ENCODE measurements at regions not wholly inside any gene's neighbourhood (a gene's known extent, or its start where the extent isn't known, plus 50 kb on each side); places are given as distances from the start of the nearest gene placed in this dataset.
"Not testable (repeated sequence)": the region's sequence is repeated elsewhere in the genome, so short reads cannot be mapped to it uniquely, and the experiment has no call there.

GRCh38 chr12:11497995-11498394 lies 102.6 kb upstream of the PRB2 start:
- Histone ChIP-seq H3K9ac (ENCODE audit: low read depth in 1 of 3, low read length in 3 of 3) (no peak overlapping the region), H3K4me1 (ENCODE audit: control insufficient read depth in 3 of 3, insufficient read depth in 3 of 3, low read length in 3 of 3) (no peaks in the 10 kb centered on the region)

GRCh38 chr12:11498574-11498973 lies 103.2 kb upstream of the PRB2 start:
- not testable (repeated sequence) for H3K4me1 ChIP-seq (ENCODE audit: control insufficient read depth in 3 of 3, insufficient read depth in 3 of 3, low read length in 3 of 3); H3K9me3 ChIP-seq (ENCODE audit: control insufficient read depth in 3 of 3, low read length in 3 of 3); H3K27ac ChIP-seq (ENCODE audit: low read depth, low read length); H3K9ac ChIP-seq (ENCODE audit: low read depth in 1 of 3, low read length in 3 of 3); H3K4me3 ChIP-seq (ENCODE audit: low read length in 3 of 3); H3K36me3 ChIP-seq (ENCODE audit: control insufficient read depth in 3 of 3, insufficient read depth in 3 of 3, low read length in 3 of 3)
- H3K27me3 ChIP-seq (ENCODE audit: control insufficient read depth in 3 of 3, insufficient read depth in 3 of 3, low read length in 3 of 3) = peaks cover 0 to 12% (median 2%) of the 10 kb centered on the region in 3 donors

More at GRCh38 chr12:11497995-11498394, 102.6 kb upstream of the PRB2 start:
- H3K4me3 ChIP-seq (ENCODE audit: low read length in 3 of 3) = no peak overlapping the region
- no peaks in the 10 kb centered on the region for H3K36me3 ChIP-seq (ENCODE audit: control insufficient read depth in 3 of 3, insufficient read depth in 3 of 3, low read length in 3 of 3)
- no peak overlapping the region for H3K27ac ChIP-seq (ENCODE audit: low read depth, low read length)
- no peaks in the 10 kb centered on the region for H3K9me3 ChIP-seq (ENCODE audit: control insufficient read depth in 3 of 3, low read length in 3 of 3)
- H3K27me3 ChIP-seq (ENCODE audit: control insufficient read depth in 3 of 3, insufficient read depth in 3 of 3, low read length in 3 of 3) = peaks cover 0 to 12% (median 2%) of the 10 kb centered on the region in 3 donors

GRCh38 chr12:11499806-11500187 lies 104.4 kb upstream of the PRB2 start:
- Histone ChIP-seq H3K27me3 (ENCODE audit: control insufficient read depth in 3 of 3, insufficient read depth in 3 of 3, low read length in 3 of 3) (peaks cover 0 to 15% (median 2%) of the 10 kb centered on the region in 3 donors), H3K36me3 (ENCODE audit: control insufficient read depth in 3 of 3, insufficient read depth in 3 of 3, low read length in 3 of 3) (no peaks in the 10 kb centered on the region), H3K9me3 (ENCODE audit: control insufficient read depth in 3 of 3, low read length in 3 of 3) (no peaks in the 10 kb centered on the region), H3K4me3 (ENCODE audit: low read length in 3 of 3) (no peak overlapping the region), H3K4me1 (ENCODE audit: control insufficient read depth in 3 of 3, insufficient read depth in 3 of 3, low read length in 3 of 3) (no peaks in the 10 kb centered on the region), H3K27ac (ENCODE audit: low read depth, low read length) (no peak overlapping the region), H3K9ac (ENCODE audit: low read depth in 1 of 3, low read length in 3 of 3) (no peak overlapping the region)

- no peak overlapping the region for H3K9ac ChIP-seq (ENCODE audit: low read depth in 1 of 3, low read length in 3 of 3)
- H3K36me3 ChIP-seq (ENCODE audit: control insufficient read depth in 3 of 3, insufficient read depth in 3 of 3, low read length in 3 of 3) = no peaks in the 10 kb centered on the region
- H3K27ac ChIP-seq (ENCODE audit: low read depth, low read length) = no peak overlapping the region
- no peaks in the 10 kb centered on the region for H3K9me3 ChIP-seq (ENCODE audit: control insufficient read depth in 3 of 3, low read length in 3 of 3)
- H3K27me3 ChIP-seq (ENCODE audit: control insufficient read depth in 3 of 3, insufficient read depth in 3 of 3, low read length in 3 of 3) = peaks cover 0 to 15% (median 2%) of the 10 kb centered on the region in 3 donors
- H3K4me3 ChIP-seq (ENCODE audit: low read length in 3 of 3) = no peak overlapping the region
- H3K4me1 ChIP-seq (ENCODE audit: control insufficient read depth in 3 of 3, insufficient read depth in 3 of 3, low read length in 3 of 3) = no peaks in the 10 kb centered on the region
These were observed 105.0 kb upstream of the PRB2 start for GRCh38 chr12:11500188-11500860.

GRCh38 chr12:11500861-11501230 lies 105.5 kb upstream of the PRB2 start:
- no peaks in the 10 kb centered on the region for H3K4me1 ChIP-seq (ENCODE audit: control insufficient read depth in 3 of 3, insufficient read depth in 3 of 3, low read length in 3 of 3)
- no peak overlapping the region for H3K27ac ChIP-seq (ENCODE audit: low read depth, low read length)
- H3K9me3 ChIP-seq (ENCODE audit: control insufficient read depth in 3 of 3, low read length in 3 of 3) = no peaks in the 10 kb centered on the region
- H3K27me3 ChIP-seq (ENCODE audit: control insufficient read depth in 3 of 3, insufficient read depth in 3 of 3, low read length in 3 of 3) = peaks cover 0 to 15% (median 2%) of the 10 kb centered on the region in 3 donors
- H3K36me3 ChIP-seq (ENCODE audit: control insufficient read depth in 3 of 3, insufficient read depth in 3 of 3, low read length in 3 of 3) = no peaks in the 10 kb centered on the region
- no peak overlapping the region for H3K4me3 ChIP-seq (ENCODE audit: low read length in 3 of 3)
- H3K9ac ChIP-seq (ENCODE audit: low read depth in 1 of 3, low read length in 3 of 3) = no peak overlapping the region

GRCh38 chr12:11508699-11509098 lies 113.3 kb upstream of the PRB2 start:
- Histone ChIP-seq H3K4me3 (ENCODE audit: low read length in 3 of 3) (no peak overlapping the region), H3K4me1 (ENCODE audit: control insufficient read depth in 3 of 3, insufficient read depth in 3 of 3, low read length in 3 of 3) (no peaks in the 10 kb centered on the region), H3K9me3 (ENCODE audit: control insufficient read depth in 3 of 3, low read length in 3 of 3) (no peaks in the 10 kb centered on the region), H3K36me3 (ENCODE audit: control insufficient read depth in 3 of 3, insufficient read depth in 3 of 3, low read length in 3 of 3) (no peaks in the 10 kb centered on the region), H3K9ac (ENCODE audit: low read depth in 1 of 3, low read length in 3 of 3) (no peak overlapping the region), H3K27ac (ENCODE audit: low read depth, low read length) (no peak overlapping the region), H3K27me3 (ENCODE audit: control insufficient read depth in 3 of 3, insufficient read depth in 3 of 3, low read length in 3 of 3) (peaks cover 0 to 3% (median 0%) of the 10 kb centered on the region in 3 donors)

- no peaks in the 10 kb centered on the region for H3K9me3 ChIP-seq (ENCODE audit: control insufficient read depth in 3 of 3, low read length in 3 of 3)
- no peak overlapping the region for H3K27ac ChIP-seq (ENCODE audit: low read depth, low read length)
- no peak overlapping the region for H3K9ac ChIP-seq (ENCODE audit: low read depth in 1 of 3, low read length in 3 of 3)
- H3K4me1 ChIP-seq (ENCODE audit: control insufficient read depth in 3 of 3, insufficient read depth in 3 of 3, low read length in 3 of 3) = no peaks in the 10 kb centered on the region
- H3K4me3 ChIP-seq (ENCODE audit: low read length in 3 of 3) = no peak overlapping the region
- H3K36me3 ChIP-seq (ENCODE audit: control insufficient read depth in 3 of 3, insufficient read depth in 3 of 3, low read length in 3 of 3) = no peaks in the 10 kb centered on the region
- peaks cover 0 to 3% (median 0%) of the 10 kb centered on the region in 3 donors for H3K27me3 ChIP-seq (ENCODE audit: control insufficient read depth in 3 of 3, insufficient read depth in 3 of 3, low read length in 3 of 3)
These were observed 114.0 kb upstream of the PRB2 start for GRCh38 chr12:11509326-11509725.

- Histone ChIP-seq H3K4me3 (ENCODE audit: low read length in 3 of 3) (no peak overlapping the region), H3K4me1 (ENCODE audit: control insufficient read depth in 3 of 3, insufficient read depth in 3 of 3, low read length in 3 of 3) (no peaks in the 10 kb centered on the region), H3K36me3 (ENCODE audit: control insufficient read depth in 3 of 3, insufficient read depth in 3 of 3, low read length in 3 of 3) (no peaks in the 10 kb centered on the region), H3K9ac (ENCODE audit: low read depth in 1 of 3, low read length in 3 of 3) (no peak overlapping the region), H3K27ac (ENCODE audit: low read depth, low read length) (no peak overlapping the region), H3K9me3 (ENCODE audit: control insufficient read depth in 3 of 3, low read length in 3 of 3) (no peaks in the 10 kb centered on the region), H3K27me3 (ENCODE audit: control insufficient read depth in 3 of 3, insufficient read depth in 3 of 3, low read length in 3 of 3) (no peaks in the 10 kb centered on the region)
These were observed 115.3 kb upstream of the PRB2 start for GRCh38 chr12:11510671-11511070.

- Histone ChIP-seq H3K9ac (ENCODE audit: low read depth in 1 of 3, low read length in 3 of 3) (no peak overlapping the region), H3K36me3 (ENCODE audit: control insufficient read depth in 3 of 3, insufficient read depth in 3 of 3, low read length in 3 of 3) (no peaks in the 10 kb centered on the region), H3K4me1 (ENCODE audit: control insufficient read depth in 3 of 3, insufficient read depth in 3 of 3, low read length in 3 of 3) (no peaks in the 10 kb centered on the region), H3K9me3 (ENCODE audit: control insufficient read depth in 3 of 3, low read length in 3 of 3) (no peaks in the 10 kb centered on the region), H3K4me3 (ENCODE audit: low read length in 3 of 3) (no peak overlapping the region), H3K27ac (ENCODE audit: low read depth, low read length) (no peak overlapping the region), H3K27me3 (ENCODE audit: control insufficient read depth in 3 of 3, insufficient read depth in 3 of 3, low read length in 3 of 3) (no peaks in the 10 kb centered on the region)
These were observed 117.9 kb upstream of the PRB2 start for GRCh38 chr12:11513288-11513687.

- H3K27ac ChIP-seq (ENCODE audit: low read depth, low read length) = no peak overlapping the region
These were observed 121.7 kb upstream of the PRB2 start for GRCh38 chr12:11517080-11517479.

More at GRCh38 chr12:11517080-11517479, 121.7 kb upstream of the PRB2 start:
- Histone ChIP-seq H3K9ac (ENCODE audit: low read depth in 1 of 3, low read length in 3 of 3) (no peak overlapping the region), H3K4me3 (ENCODE audit: low read length in 3 of 3) (no peak overlapping the region), H3K9me3 (ENCODE audit: control insufficient read depth in 3 of 3, low read length in 3 of 3) (no peaks in the 10 kb centered on the region), H3K27me3 (ENCODE audit: control insufficient read depth in 3 of 3, insufficient read depth in 3 of 3, low read length in 3 of 3) (no peaks in the 10 kb centered on the region), H3K36me3 (ENCODE audit: control insufficient read depth in 3 of 3, insufficient read depth in 3 of 3, low read length in 3 of 3) (no peaks in the 10 kb centered on the region), H3K4me1 (ENCODE audit: control insufficient read depth in 3 of 3, insufficient read depth in 3 of 3, low read length in 3 of 3) (no peaks in the 10 kb centered on the region)
